ENCODE measurements at regions not wholly inside any gene's neighbourhood (a gene's known extent, or its start where the extent isn't known, plus 50 kb on each side); places are given as distances from the start of the nearest gene placed in this dataset.

- no peaks in the 10 kb centered on the region for H3K36me3 Mint-ChIP-seq (ENCODE audit: low read depth)
- H3K27ac Mint-ChIP-seq = no peak overlapping the region
- peaks cover 3% of the 10 kb centered on the region for H3K4me1 Mint-ChIP-seq (ENCODE audit: low read depth)
- H3K4me3 Mint-ChIP-seq = no peak overlapping the region
- peak; percentile 32 for DNase-seq (ENCODE audit: low spot score)
- peaks cover 22% of the 10 kb centered on the region for H3K27me3 Mint-ChIP-seq (ENCODE audit: low read depth)
- no peaks in the 10 kb centered on the region for H3K9me3 Mint-ChIP-seq
Measured at GRCh38 chr2:45237850-45238542, 228.7 kb upstream of the SIX2 start.

DNA sequence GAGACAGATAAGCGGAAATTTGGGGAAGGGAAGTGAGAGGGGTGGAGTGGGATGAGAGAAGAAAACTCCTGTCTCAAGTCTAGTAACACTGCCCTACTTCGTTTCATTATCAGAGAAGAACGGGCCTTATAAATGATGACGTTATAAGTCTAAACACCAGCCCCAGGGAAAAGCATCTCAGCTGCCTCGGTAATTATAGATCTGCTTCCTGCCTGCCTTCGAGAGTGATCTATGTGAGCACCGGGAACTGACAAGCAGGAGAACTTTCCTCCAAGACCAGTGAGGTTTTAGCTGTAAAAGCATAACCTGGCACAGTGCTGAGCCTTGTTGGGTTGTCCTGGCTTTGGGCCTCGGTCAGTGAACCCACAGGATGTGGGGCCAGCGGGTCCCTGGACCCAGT, 227.9 kb upstream of the SIX2 start:
- H3K36me3 Mint-ChIP-seq (ENCODE audit: low read depth) = no peaks in the 10 kb centered on the region
- H3K27ac Mint-ChIP-seq = no peak overlapping the region
- no peak overlapping the region for H3K4me3 Mint-ChIP-seq
- no peak for DNase-seq (ENCODE audit: low spot score)
- H3K9me3 Mint-ChIP-seq = no peaks in the 10 kb centered on the region
- peaks cover 3% of the 10 kb centered on the region for H3K4me1 Mint-ChIP-seq (ENCODE audit: low read depth)
- peaks cover 20% of the 10 kb centered on the region for H3K27me3 Mint-ChIP-seq (ENCODE audit: low read depth)

DNA sequence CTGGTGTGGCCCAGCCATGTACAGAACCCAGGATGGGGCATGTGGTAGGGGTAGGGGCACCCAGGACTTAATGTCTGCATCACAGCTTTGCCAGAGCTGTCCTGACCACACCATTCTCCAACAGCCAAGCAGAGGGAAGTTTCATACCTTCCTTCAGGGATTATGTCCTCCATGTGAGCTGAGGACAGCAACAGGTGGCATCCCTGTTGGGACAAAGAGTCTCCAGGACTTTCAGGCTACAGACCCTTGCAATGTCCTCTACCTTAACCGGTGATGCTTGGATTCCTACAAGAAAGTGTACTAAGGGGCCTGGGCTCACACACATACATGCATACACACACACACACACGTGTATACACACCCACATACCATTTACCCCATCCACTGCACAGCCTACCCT, 227.0 kb upstream of the SIX2 start:
- H3K4me1 Mint-ChIP-seq (ENCODE audit: low read depth) = peaks cover 3% of the 10 kb centered on the region
- H3K4me3 Mint-ChIP-seq = no peak overlapping the region
- H3K27ac Mint-ChIP-seq = no peak overlapping the region
- H3K9me3 Mint-ChIP-seq = no peaks in the 10 kb centered on the region
- DNase-seq (ENCODE audit: low spot score) = no peak
- no peaks in the 10 kb centered on the region for H3K36me3 Mint-ChIP-seq (ENCODE audit: low read depth)
- H3K27me3 Mint-ChIP-seq (ENCODE audit: low read depth) = peaks cover 14% of the 10 kb centered on the region

- H3K36me3 Mint-ChIP-seq (ENCODE audit: low read depth) = no peaks in the 10 kb centered on the region
- no peak for DNase-seq (ENCODE audit: low spot score)
- peaks cover 3% of the 10 kb centered on the region for H3K4me1 Mint-ChIP-seq (ENCODE audit: low read depth)
- H3K4me3 Mint-ChIP-seq = no peak overlapping the region
- H3K9me3 Mint-ChIP-seq = no peaks in the 10 kb centered on the region
- H3K27ac Mint-ChIP-seq = no peak overlapping the region
- peaks cover 15% of the 10 kb centered on the region for H3K27me3 Mint-ChIP-seq (ENCODE audit: low read depth)
Measured at GRCh38 chr2:45233301-45233700, 224.0 kb upstream of the SIX2 start.

DNA sequence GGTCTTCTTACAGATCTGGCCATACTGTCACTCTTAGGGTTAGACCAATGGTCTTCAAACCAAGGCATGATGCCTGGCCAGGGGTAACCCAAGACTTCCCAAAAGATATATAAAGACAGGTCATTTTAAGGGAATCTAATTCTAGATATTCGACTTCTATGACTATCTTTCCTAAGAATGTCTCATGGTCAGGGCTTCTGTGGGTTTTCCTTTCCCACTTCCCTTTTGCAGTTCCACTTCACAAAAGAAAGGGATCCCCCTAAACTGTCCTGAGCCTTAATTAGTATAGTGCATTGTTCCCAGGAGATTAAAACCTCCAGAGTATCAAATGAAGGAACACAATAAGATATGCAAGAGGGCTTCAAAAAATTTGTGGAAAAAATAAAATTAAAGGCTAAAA, 223.6 kb upstream of the SIX2 start:
- Mint-ChIP-seq H3K4me1 (ENCODE audit: low read depth) (no peaks in the 10 kb centered on the region), H3K36me3 (ENCODE audit: low read depth) (no peaks in the 10 kb centered on the region), H3K4me3 (no peak overlapping the region), H3K9me3 (no peaks in the 10 kb centered on the region), H3K27me3 (ENCODE audit: low read depth) (peaks cover 15% of the 10 kb centered on the region), H3K27ac (no peak overlapping the region)
- DNase-seq (ENCODE audit: low spot score) = no peak

DNA sequence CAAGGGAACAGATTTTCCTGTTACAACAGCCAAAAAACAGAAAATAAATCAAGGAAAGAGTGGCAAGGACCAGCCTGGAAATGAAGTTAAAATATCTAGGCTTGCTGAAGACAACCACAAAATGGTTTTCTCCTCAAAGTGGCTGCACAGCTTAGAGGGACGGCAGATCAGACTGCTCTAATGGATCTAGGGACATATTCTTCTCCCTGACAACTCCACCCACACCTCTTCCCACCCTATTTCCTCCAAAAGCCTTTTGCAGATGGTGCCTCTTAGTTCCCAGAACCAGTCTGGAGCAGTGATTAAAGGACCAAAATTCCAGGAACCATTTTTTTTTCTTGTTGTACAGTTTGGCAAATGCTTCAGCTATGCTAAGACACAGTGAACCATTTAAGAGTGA, 220.2 kb upstream of the SIX2 start:
- Mint-ChIP-seq H3K9me3 (no peaks in the 10 kb centered on the region), H3K4me1 (ENCODE audit: low read depth) (no peaks in the 10 kb centered on the region), H3K27ac (no peak overlapping the region), H3K27me3 (ENCODE audit: low read depth) (peaks cover 28% of the 10 kb centered on the region), H3K4me3 (no peak overlapping the region), H3K36me3 (ENCODE audit: low read depth) (no peaks in the 10 kb centered on the region)
- no peak for DNase-seq (ENCODE audit: low spot score)

- Mint-ChIP-seq H3K4me1 (ENCODE audit: low read depth) (no peaks in the 10 kb centered on the region), H3K9me3 (no peaks in the 10 kb centered on the region), H3K27ac (no peak overlapping the region), H3K36me3 (ENCODE audit: low read depth) (no peaks in the 10 kb centered on the region), H3K27me3 (ENCODE audit: low read depth) (peaks cover 22% of the 10 kb centered on the region), H3K4me3 (no peak overlapping the region)
- DNase-seq (ENCODE audit: low spot score) = no peak
Measured at GRCh38 chr2:45227347-45227746, 218.1 kb upstream of the SIX2 start.

DNA sequence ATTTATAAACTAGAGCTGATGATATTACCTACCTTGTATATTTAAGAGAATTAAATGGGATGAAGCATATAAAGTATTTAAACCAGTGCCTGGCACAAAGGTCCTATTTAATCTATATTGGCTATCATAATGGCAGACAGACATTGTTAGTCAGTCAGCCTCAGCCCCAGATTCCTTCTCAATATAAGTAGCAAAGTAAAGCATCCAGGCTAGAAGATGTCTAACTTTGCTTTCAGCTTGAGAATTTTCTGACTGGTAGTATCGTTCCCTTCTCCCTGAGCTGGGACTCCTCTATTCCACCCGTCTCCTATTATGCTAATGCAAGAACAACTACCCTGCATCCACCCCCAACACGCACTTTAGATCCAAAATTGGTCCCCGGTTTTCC, 215.7 kb upstream of the SIX2 start:
- Mint-ChIP-seq H3K27me3 (ENCODE audit: low read depth) (peaks cover 22% of the 10 kb centered on the region), H3K9me3 (no peaks in the 10 kb centered on the region), H3K36me3 (ENCODE audit: low read depth) (no peaks in the 10 kb centered on the region), H3K27ac (no peak overlapping the region), H3K4me3 (no peak overlapping the region), H3K4me1 (ENCODE audit: low read depth) (no peaks in the 10 kb centered on the region)
- no peak for DNase-seq (ENCODE audit: low spot score)

GRCh38 chr2:45224321-45224992, 215.2 kb upstream of the SIX2 start:
- Mint-ChIP-seq H3K27me3 (ENCODE audit: low read depth) (peaks cover 22% of the 10 kb centered on the region), H3K9me3 (no peaks in the 10 kb centered on the region), H3K36me3 (ENCODE audit: low read depth) (no peaks in the 10 kb centered on the region), H3K4me1 (ENCODE audit: low read depth) (no peaks in the 10 kb centered on the region), H3K27ac (no peak overlapping the region), H3K4me3 (no peak overlapping the region)
- no peak for DNase-seq (ENCODE audit: low spot score)

DNA sequence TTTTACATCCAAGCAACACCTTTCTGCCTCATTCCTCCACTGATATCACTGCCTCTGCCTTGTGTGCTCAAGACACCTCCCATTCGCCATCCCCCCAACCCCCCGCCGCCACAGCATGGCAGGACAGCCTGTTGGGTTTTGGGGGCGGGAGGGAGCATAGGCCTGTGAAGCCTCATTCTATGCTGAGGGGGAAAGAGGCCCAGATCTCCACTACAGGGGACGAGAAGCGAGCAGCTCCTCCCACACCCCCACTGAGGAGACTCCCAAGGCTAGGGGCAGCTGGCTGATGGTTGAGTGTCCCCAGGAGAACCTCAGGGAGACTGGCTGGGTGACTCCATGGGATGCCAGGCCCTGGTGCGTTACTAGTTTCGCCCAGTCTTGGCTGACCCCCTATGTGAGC, 214.3 kb upstream of the SIX2 start:
- no peak for DNase-seq (ENCODE audit: low spot score)
- no peaks in the 10 kb centered on the region for H3K9me3 Mint-ChIP-seq
- H3K27me3 Mint-ChIP-seq (ENCODE audit: low read depth) = peaks cover 22% of the 10 kb centered on the region

DNA sequence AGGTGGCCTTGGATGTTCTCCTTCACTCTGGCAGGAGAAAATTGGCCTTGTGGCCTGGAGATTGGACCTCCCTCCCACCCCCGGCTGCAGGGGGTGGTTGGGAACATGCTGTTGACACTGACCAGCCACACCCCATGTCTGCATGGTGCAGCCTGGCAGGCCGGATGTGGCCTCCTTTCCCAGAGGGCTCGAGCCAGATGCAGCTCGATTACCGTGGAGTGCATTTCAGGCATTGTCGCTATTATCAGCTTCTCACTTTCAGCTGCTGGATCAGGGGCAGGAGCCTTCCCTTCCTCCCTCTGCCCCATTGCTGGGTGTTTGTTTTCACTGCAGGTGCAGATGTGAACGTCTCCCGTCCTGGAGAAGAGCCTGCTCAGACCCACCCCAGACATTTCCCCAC, 211.0 kb upstream of the SIX2 start:
- Mint-ChIP-seq H3K36me3 (ENCODE audit: low read depth) (no peaks in the 10 kb centered on the region), H3K9me3 (no peaks in the 10 kb centered on the region), H3K4me1 (ENCODE audit: low read depth) (no peaks in the 10 kb centered on the region), H3K27me3 (ENCODE audit: low read depth) (peaks cover 18% of the 10 kb centered on the region), H3K27ac (no peak overlapping the region), H3K4me3 (no peak overlapping the region)
- DNase-seq (ENCODE audit: low spot score) = no peak

More for the DNA sequence above, 214.3 kb upstream of the SIX2 start:
- no peaks in the 10 kb centered on the region for H3K4me1 Mint-ChIP-seq (ENCODE audit: low read depth)
- no peak overlapping the region for H3K27ac Mint-ChIP-seq
- no peak overlapping the region for H3K4me3 Mint-ChIP-seq
- H3K36me3 Mint-ChIP-seq (ENCODE audit: low read depth) = no peaks in the 10 kb centered on the region

- no peaks in the 10 kb centered on the region for H3K36me3 Mint-ChIP-seq (ENCODE audit: low read depth)
- no peak overlapping the region for H3K27ac Mint-ChIP-seq
- no peak for DNase-seq (ENCODE audit: low spot score)
- H3K27me3 Mint-ChIP-seq (ENCODE audit: low read depth) = peaks cover 15% of the 10 kb centered on the region
- H3K4me3 Mint-ChIP-seq = no peak overlapping the region
- H3K4me1 Mint-ChIP-seq (ENCODE audit: low read depth) = no peaks in the 10 kb centered on the region
- no peaks in the 10 kb centered on the region for H3K9me3 Mint-ChIP-seq
Measured at GRCh38 chr2:45218931-45219339, 209.7 kb upstream of the SIX2 start.

DNA sequence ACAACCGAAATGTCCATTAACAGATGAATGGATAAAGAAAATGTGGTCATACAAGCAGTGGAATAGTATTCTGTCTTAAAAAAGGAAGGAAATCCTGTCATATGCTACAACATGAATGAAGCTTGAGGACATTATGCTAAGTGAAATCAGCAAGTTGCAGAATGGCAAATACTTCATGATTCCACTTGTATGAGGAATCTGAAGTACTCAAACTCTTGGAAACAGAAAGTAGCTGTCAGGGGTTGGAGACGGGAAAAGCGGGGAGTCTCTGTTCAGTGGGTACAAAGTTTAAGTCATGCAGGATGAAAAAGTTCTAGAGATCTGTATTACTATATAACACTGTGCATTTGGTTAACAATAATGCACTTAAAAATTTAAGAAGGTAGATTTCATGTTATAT, 209.0 kb upstream of the SIX2 start:
- Mint-ChIP-seq H3K27me3 (ENCODE audit: low read depth) (peaks cover 15% of the 10 kb centered on the region), H3K4me1 (ENCODE audit: low read depth) (no peaks in the 10 kb centered on the region), H3K36me3 (ENCODE audit: low read depth) (no peaks in the 10 kb centered on the region), H3K4me3 (no peak overlapping the region), H3K27ac (no peak overlapping the region), H3K9me3 (no peaks in the 10 kb centered on the region)
- no peak for DNase-seq (ENCODE audit: low spot score)

DNA sequence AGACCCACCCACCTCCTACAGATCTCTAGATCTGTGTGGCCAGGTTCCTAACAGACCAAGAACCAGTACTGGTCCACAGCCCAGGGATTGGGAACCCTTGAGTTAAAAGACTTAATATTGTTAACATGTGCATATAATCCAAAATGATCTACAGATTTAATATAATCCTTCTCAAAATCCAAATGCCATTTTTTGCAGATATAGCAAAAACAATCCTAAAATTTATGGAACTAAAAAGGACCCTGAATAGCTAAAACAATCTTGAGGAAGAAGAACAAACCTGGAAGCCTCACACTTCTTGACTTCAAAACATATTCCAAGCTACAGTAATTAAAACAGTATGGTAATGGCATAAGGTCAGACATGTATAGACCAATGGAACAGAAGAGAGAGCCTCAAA, 206.9 kb upstream of the SIX2 start:
- no peak overlapping the region for H3K27ac Mint-ChIP-seq
- H3K9me3 Mint-ChIP-seq = no peaks in the 10 kb centered on the region
- H3K4me3 Mint-ChIP-seq = no peak overlapping the region
- H3K4me1 Mint-ChIP-seq (ENCODE audit: low read depth) = no peaks in the 10 kb centered on the region
- H3K36me3 Mint-ChIP-seq (ENCODE audit: low read depth) = no peaks in the 10 kb centered on the region
- no peak for DNase-seq (ENCODE audit: low spot score)
- peaks cover 21% of the 10 kb centered on the region for H3K27me3 Mint-ChIP-seq (ENCODE audit: low read depth)

DNA sequence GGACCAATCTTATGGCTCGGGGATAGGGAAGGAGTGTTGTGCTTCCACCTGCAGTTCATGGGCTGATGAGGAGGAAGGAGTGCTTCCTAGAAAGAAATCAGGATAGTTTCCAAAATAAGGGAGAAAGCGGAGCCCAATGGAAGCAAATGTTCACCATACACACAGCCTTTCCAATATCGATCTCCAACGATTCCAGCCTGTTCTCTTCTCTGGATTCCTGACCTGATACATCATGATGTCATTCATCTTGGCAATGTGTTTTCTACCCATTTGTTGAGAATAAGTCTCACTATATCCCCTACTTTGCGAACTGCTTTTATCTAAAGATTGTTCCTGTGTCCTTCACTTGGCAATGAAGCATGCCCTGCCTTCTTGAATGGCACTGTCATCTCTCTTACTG, 205.3 kb upstream of the SIX2 start:
- Mint-ChIP-seq H3K36me3 (ENCODE audit: low read depth) (no peaks in the 10 kb centered on the region), H3K4me1 (ENCODE audit: low read depth) (no peaks in the 10 kb centered on the region), H3K4me3 (no peak overlapping the region), H3K27me3 (ENCODE audit: low read depth) (peaks cover 24% of the 10 kb centered on the region), H3K9me3 (no peaks in the 10 kb centered on the region), H3K27ac (no peak overlapping the region)
- DNase-seq (ENCODE audit: low spot score) = no peak
